SK-N-SH (cell line): ENCODE measurements at regions not wholly inside any gene's neighbourhood (a gene's known extent, or its start where the extent isn't known, plus 50 kb on each side); places are given as distances from the start of the nearest gene placed in this dataset.

Experiments used
- CTCF ChIA-PET: fragments of 300-600, 350-600 bp; formaldehyde crosslinking; extraction: SDS; loops from one replicate; lab custom pipeline; 2021; lab: Yijun Ruan, JAX
- POLR2A ChIA-PET: fragments of 350-600 bp; sonication (Branson Sonifier 250); formaldehyde crosslinking; extraction: SDS; loops from one replicate; lab custom pipeline; 2020; ENCODE audit warnings: antibody characterized with exemption, inconsistent platforms; lab: Yijun Ruan, JAX
- DNase-seq: peaks from one replicate; pipeline ENCODE4 v3.0.0; 2012
- H2AFZ ChIP-seq: fragments of 200-600 bp; sonication (generic); 2 replicates; pipeline ENCODE4 v1.8.1; 2016; ENCODE audit warnings: antibody characterized with exemption, mild to moderate bottlenecking, low read depth
- H3F3A ChIP-seq: fragments of 200-600 bp; sonication (generic); replicated peaks from 2 replicates; pipeline ENCODE3; 2016; ENCODE audit warnings: antibody characterized with exemption, mild to moderate bottlenecking; ENCODE audit not compliant: insufficient read depth
- H3K27ac ChIP-seq, 2 experiments: fragments of 200-500 bp in 1 of 2; fragments of 200-600 bp in 1 of 2; sonication (Bioruptor generic) in 1 of 2; sonication (generic), shearing (Covaris generic) in 1 of 2; 2 replicates each; pipeline versions ENCODE4 v1.5.1 to v1.6.1; 2014 to 2016; ENCODE audit warnings: low read depth in 2 of 2, inconsistent platforms in 1 of 2, low read length in 1 of 2, mild to moderate bottlenecking in 1 of 2, mixed read lengths in 1 of 2
- H3K27me3 ChIP-seq: fragments of 200-600 bp; sonication (generic), shearing (Covaris generic); 2 replicates; pipeline ENCODE4 v1.6.1; 2016; ENCODE audit warnings: mixed run types; ENCODE audit not compliant: insufficient read depth
- H3K36me3 ChIP-seq, 2 experiments: fragments of 200-500 bp in 1 of 2; fragments of 200-600 bp in 1 of 2; sonication (Bioruptor generic) in 1 of 2; sonication (generic) in 1 of 2; replicated peaks in 1 of 2; 2 replicates each; pipeline versions ENCODE3 to v1.5.1; 2014 to 2016; ENCODE audit warnings: low read length in 1 of 2, mild to moderate bottlenecking in 1 of 2; ENCODE audit not compliant: insufficient read depth in 2 of 2, control insufficient read depth in 1 of 2
- H3K4me1 ChIP-seq, 2 experiments: fragments of 200-500 bp in 1 of 2; fragments of 200-600 bp in 1 of 2; sonication (Bioruptor generic) in 1 of 2; sonication (generic), shearing (Covaris generic) in 1 of 2; 2 replicates each; pipeline versions ENCODE4 v1.5.1 to v1.6.1; 2014 to 2016; ENCODE audit warnings: low read depth in 1 of 2, low read length in 1 of 2, mixed run types in 1 of 2; ENCODE audit not compliant: insufficient read depth in 2 of 2, control insufficient read depth in 1 of 2
- H3K4me2 ChIP-seq: fragments of 200-600 bp; sonication (generic), shearing (Covaris generic); 2 replicates; pipeline ENCODE4 v1.6.1; 2017; ENCODE audit warnings: mixed run types
- H3K4me3 ChIP-seq, 2 experiments: fragments of 200-500 bp in 1 of 2; fragments of 200-600 bp in 1 of 2; sonication (Bioruptor generic) in 1 of 2; sonication (generic), shearing (Covaris generic) in 1 of 2; 2 replicates each; pipeline versions ENCODE4 v1.5.1 to v1.8.1; 2014 to 2016; ENCODE audit warnings: low read depth in 2 of 2, inconsistent platforms in 1 of 2, low read length in 1 of 2, mild to moderate bottlenecking in 1 of 2, mixed read lengths in 1 of 2, moderate library complexity in 1 of 2
- H3K79me2 ChIP-seq: fragments of 200-600 bp; sonication (generic); 2 replicates; pipeline ENCODE4 v1.8.1; 2017; ENCODE audit warnings: mild to moderate bottlenecking; ENCODE audit not compliant: insufficient read depth
- H3K9ac ChIP-seq: fragments of 200-600 bp; sonication (generic); 2 replicates; pipeline ENCODE4 v1.6.1; 2017; ENCODE audit warnings: mixed run types
- H3K9me2 ChIP-seq: fragments of 200-600 bp; sonication (generic); 2 replicates; pipeline ENCODE4 v1.6.1; 2017; ENCODE audit warnings: mixed run types
- H3K9me3 ChIP-seq: fragments of 200-600 bp; sonication (generic); 2 replicates; pipeline ENCODE4 v1.6.1; 2017; ENCODE audit warnings: mixed run types, mild to moderate bottlenecking, moderate library complexity
- H4K20me1 ChIP-seq: fragments of 200-600 bp; sonication (generic); 2 replicates; pipeline ENCODE4 v1.6.1; 2017; ENCODE audit warnings: mild to moderate bottlenecking, mixed run types; ENCODE audit not compliant: insufficient read depth
- ELF1 ChIP-seq: IDR thresholded peaks from 2 replicates; pipeline ENCODE4 v1.4.0; 2012
- EZH2phosphoT487 ChIP-seq: fragments of 200-600 bp; sonication (generic); IDR thresholded peaks from 2 replicates; pipeline ENCODE4 v1.6.1; 2017; ENCODE audit warnings: low read depth, mixed run types, mild to moderate bottlenecking, antibody characterized with exemption, moderate library complexity, borderline replicate concordance
- FOSL2 ChIP-seq: IDR thresholded peaks from 2 replicates; pipeline ENCODE4 v1.4.0; 2012; ENCODE audit warnings: low read depth, mild to moderate bottlenecking, moderate library complexity, borderline replicate concordance
- FOXM1 ChIP-seq: IDR thresholded peaks from 2 replicates; pipeline ENCODE4 v1.4.0; 2012; ENCODE audit warnings: low read depth, mild to moderate bottlenecking
- JUND ChIP-seq: IDR thresholded peaks from 2 replicates; pipeline ENCODE4 v1.4.0; 2012
- MEF2A ChIP-seq: IDR thresholded peaks from 2 replicates; pipeline ENCODE4 v1.4.0; 2012; ENCODE audit warnings: low read depth, borderline replicate concordance
- NRF1 ChIP-seq: IDR thresholded peaks from 2 replicates; pipeline ENCODE4 v1.6.1; 2012; ENCODE audit warnings: low read depth, mild to moderate bottlenecking, low read length
- RCOR1 ChIP-seq: fragments of 150-350 bp; IDR thresholded peaks from 2 replicates; pipeline ENCODE4 v1.6.1; 2017; ENCODE audit warnings: antibody characterized with exemption, low read length
- RFX5 ChIP-seq: IDR thresholded peaks from 2 replicates; pipeline ENCODE4 v1.6.1; 2012; ENCODE audit warnings: mild to moderate bottlenecking, improper control_type of control experiment, low read length
- RXRA ChIP-seq: IDR thresholded peaks from 2 replicates; pipeline ENCODE4 v1.4.0; 2012; ENCODE audit warnings: low read depth, mild to moderate bottlenecking, borderline replicate concordance
- SIN3A ChIP-seq: IDR thresholded peaks from 2 replicates; pipeline ENCODE4 v1.6.1; 2012; ENCODE audit warnings: low read depth, mild to moderate bottlenecking, low read length, moderate library complexity, borderline replicate concordance
- TAF1 ChIP-seq: IDR thresholded peaks from 2 replicates; pipeline ENCODE4 v1.6.1; 2012; ENCODE audit warnings: low read depth, mild to moderate bottlenecking, low read length, moderate library complexity, borderline replicate concordance
- WGBS: methylation state at CpG from one replicate; pipeline ENCODE4 v1.1.6; 2017; ENCODE audit warnings: low lambda C conversion rate; 5-methylcytosine and 5-hydroxymethylcytosine counted together
- TF ChIP-seq, protein P1 (sequence below): fragments of 200-600 bp; sonication (generic); IDR thresholded peaks from 2 replicates; pipeline ENCODE4 v1.6.1; 2017; ENCODE audit warnings: antibody characterized with exemption, mild to moderate bottlenecking, moderate library complexity
- TF ChIP-seq, protein P2 (sequence below): fragments of 150-350 bp; IDR thresholded peaks from 2 replicates; pipeline ENCODE4 v1.6.1; 2017; ENCODE audit warnings: antibody characterized with exemption, low read length, low read depth, borderline replicate concordance
- TF ChIP-seq, protein P3 (sequence below): IDR thresholded peaks from 2 replicates; pipeline ENCODE4; 2012
- TF ChIP-seq, protein P4 (sequence below): IDR thresholded peaks from 2 replicates; pipeline ENCODE4 v1.4.0; 2012; ENCODE audit warnings: low read depth
- TF ChIP-seq, protein P5 (sequence below): fragments of 150-350 bp; IDR thresholded peaks from 2 replicates; pipeline ENCODE4 v1.6.1; 2016; ENCODE audit warnings: mild to moderate bottlenecking, low read depth, low read length
- TF ChIP-seq, protein P6 (sequence below): IDR thresholded peaks from 2 replicates; pipeline ENCODE4 v1.4.0; 2012; ENCODE audit warnings: low read depth, borderline replicate concordance

DNA sequence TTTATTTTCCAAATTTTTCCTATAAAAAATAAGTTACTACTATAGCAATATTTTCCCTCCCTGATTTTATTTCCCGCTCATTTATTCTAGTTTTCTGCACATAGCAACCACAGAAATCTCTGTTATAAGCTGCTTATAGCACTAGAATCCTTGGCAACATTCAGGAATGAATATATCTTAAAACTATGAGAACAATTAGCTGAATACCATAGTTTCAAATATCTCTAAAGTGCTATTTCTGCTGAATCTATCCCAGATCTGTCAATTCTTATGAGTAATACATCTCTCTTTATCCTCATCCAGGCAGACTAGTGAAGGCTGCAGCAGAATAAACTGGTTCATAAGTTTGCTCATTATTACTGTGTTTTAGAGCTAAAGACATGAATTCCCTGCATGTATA is 622.9 kb upstream of the DIPK2B start:
- TF ChIP-seq RCOR1 (no peak), MEF2A (0 out of 2 replicates have a peak, but pooled peaks have one; percentile 22), FOSL2 (0 out of 2 replicates have a peak, but pooled peaks have one; percentile 22), TAF1 (no peak), RFX5 (no peak), NRF1 (no peak), FOXM1 (no peak), JUND (no peak)
- TF ChIP-seq, protein P1, sequence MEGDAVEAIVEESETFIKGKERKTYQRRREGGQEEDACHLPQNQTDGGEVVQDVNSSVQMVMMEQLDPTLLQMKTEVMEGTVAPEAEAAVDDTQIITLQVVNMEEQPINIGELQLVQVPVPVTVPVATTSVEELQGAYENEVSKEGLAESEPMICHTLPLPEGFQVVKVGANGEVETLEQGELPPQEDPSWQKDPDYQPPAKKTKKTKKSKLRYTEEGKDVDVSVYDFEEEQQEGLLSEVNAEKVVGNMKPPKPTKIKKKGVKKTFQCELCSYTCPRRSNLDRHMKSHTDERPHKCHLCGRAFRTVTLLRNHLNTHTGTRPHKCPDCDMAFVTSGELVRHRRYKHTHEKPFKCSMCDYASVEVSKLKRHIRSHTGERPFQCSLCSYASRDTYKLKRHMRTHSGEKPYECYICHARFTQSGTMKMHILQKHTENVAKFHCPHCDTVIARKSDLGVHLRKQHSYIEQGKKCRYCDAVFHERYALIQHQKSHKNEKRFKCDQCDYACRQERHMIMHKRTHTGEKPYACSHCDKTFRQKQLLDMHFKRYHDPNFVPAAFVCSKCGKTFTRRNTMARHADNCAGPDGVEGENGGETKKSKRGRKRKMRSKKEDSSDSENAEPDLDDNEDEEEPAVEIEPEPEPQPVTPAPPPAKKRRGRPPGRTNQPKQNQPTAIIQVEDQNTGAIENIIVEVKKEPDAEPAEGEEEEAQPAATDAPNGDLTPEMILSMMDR, result no peak
- TF ChIP-seq, protein P2, sequence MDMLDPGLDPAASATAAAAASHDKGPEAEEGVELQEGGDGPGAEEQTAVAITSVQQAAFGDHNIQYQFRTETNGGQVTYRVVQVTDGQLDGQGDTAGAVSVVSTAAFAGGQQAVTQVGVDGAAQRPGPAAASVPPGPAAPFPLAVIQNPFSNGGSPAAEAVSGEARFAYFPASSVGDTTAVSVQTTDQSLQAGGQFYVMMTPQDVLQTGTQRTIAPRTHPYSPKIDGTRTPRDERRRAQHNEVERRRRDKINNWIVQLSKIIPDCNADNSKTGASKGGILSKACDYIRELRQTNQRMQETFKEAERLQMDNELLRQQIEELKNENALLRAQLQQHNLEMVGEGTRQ, result no peak
- TF ChIP-seq, protein P3, sequence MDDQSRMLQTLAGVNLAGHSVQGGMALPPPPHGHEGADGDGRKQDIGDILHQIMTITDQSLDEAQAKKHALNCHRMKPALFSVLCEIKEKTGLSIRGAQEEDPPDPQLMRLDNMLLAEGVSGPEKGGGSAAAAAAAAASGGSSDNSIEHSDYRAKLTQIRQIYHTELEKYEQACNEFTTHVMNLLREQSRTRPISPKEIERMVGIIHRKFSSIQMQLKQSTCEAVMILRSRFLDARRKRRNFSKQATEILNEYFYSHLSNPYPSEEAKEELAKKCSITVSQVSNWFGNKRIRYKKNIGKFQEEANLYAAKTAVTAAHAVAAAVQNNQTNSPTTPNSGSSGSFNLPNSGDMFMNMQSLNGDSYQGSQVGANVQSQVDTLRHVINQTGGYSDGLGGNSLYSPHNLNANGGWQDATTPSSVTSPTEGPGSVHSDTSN, result peak; percentile 18; the same call in 1 of the 2 replicates
- TF ChIP-seq, protein P4, sequence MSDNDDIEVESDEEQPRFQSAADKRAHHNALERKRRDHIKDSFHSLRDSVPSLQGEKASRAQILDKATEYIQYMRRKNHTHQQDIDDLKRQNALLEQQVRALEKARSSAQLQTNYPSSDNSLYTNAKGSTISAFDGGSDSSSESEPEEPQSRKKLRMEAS, result no peak
- H3F3A ChIP-seq, result peaks cover 25% of the 10 kb centered on the region

DNA sequence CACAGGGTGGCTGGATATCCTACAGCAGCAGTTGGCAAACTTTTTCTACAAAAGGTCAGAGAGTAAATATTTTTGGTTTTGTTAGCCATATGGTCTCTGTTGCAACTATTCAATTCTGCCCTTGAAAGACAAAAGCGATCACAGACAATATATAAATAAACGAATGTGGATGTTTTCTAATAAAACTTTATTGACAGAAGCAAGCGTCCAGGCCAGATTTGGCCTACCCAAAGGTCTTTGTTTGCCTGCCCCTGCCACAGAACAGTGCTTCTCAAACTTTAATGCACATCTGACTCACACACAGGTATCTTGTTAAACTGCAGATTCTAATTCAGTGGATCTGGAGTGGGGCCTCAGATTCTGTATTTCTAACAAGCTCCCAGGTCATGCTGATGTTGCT is 621.4 kb upstream of the DIPK2B start:
- ChIA-PET POLR2A (no interaction called here), CTCF (no interaction called here)
- 46% methylated on average over 3 of the region's 3 CpGs for WGBS
- no peak overlapping the region for H3K9ac ChIP-seq
- no peaks in the 10 kb centered on the region for H4K20me1 ChIP-seq
- no peaks in the 10 kb centered on the region for H3K9me2 ChIP-seq
- peaks cover 80% of the 10 kb centered on the region for H3K79me2 ChIP-seq
- H3K4me1 ChIP-seq, result peaks cover 0 to 9% of the 10 kb centered on the region in 2 experiments; a peak in 1 of 4 replicates
- H3K9me3 ChIP-seq, result 0 out of 2 replicates have a peak, but pooled peaks cover 3% of the 10 kb centered on the region
- H3K4me2 ChIP-seq, result no peak overlapping the region
- H3K27me3 ChIP-seq, result no peaks in the 10 kb centered on the region
- H3K27ac ChIP-seq, result no peak overlapping the region
- DNase-seq, result no peak
- no peak overlapping the region for H2AFZ ChIP-seq
- H3F3A ChIP-seq, result peaks cover 25% of the 10 kb centered on the region
- H3K36me3 ChIP-seq, result peaks cover 0 to 30% of the 10 kb centered on the region in 2 experiments
- H3K4me3 ChIP-seq, result no peak overlapping the region
- TF ChIP-seq EZH2phosphoT487 (no peak), TAF1 (no peak), MEF2A (no peak), ELF1 (no peak), SIN3A (no peak), RXRA (no peak), JUND (no peak)
- TF ChIP-seq, protein P5, sequence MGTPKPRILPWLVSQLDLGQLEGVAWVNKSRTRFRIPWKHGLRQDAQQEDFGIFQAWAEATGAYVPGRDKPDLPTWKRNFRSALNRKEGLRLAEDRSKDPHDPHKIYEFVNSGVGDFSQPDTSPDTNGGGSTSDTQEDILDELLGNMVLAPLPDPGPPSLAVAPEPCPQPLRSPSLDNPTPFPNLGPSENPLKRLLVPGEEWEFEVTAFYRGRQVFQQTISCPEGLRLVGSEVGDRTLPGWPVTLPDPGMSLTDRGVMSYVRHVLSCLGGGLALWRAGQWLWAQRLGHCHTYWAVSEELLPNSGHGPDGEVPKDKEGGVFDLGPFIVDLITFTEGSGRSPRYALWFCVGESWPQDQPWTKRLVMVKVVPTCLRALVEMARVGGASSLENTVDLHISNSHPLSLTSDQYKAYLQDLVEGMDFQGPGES, result no peak
- TF ChIP-seq, protein P6, sequence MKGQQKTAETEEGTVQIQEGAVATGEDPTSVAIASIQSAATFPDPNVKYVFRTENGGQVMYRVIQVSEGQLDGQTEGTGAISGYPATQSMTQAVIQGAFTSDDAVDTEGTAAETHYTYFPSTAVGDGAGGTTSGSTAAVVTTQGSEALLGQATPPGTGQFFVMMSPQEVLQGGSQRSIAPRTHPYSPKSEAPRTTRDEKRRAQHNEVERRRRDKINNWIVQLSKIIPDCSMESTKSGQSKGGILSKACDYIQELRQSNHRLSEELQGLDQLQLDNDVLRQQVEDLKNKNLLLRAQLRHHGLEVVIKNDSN, result no peak
- TF ChIP-seq, protein P2, result no peak
- TF ChIP-seq, protein P4, result no peak

More for the DNA sequence above, 622.9 kb upstream of the DIPK2B start:
- Histone ChIP-seq H4K20me1 (no peaks in the 10 kb centered on the region), H3K36me3 (peaks cover 0 to 22% of the 10 kb centered on the region in 2 experiments), H3K79me2 (peaks cover 79% of the 10 kb centered on the region), H3K27me3 (no peaks in the 10 kb centered on the region), H3K4me2 (no peak overlapping the region), H3K4me1 (peaks cover 0 to 9% of the 10 kb centered on the region in 2 experiments; a peak in 1 of 4 replicates), H2AFZ (no peak overlapping the region), H3K9me3 (0 out of 2 replicates have a peak, but pooled peaks cover 3% of the 10 kb centered on the region), H3K9ac (no peak overlapping the region; the same call in 1 of the 2 replicates), H3K27ac (peak overlapping the region in 1 of 2 experiments; percentile 74; a peak in 2 of 4 replicates), H3K9me2 (no peaks in the 10 kb centered on the region), H3K4me3 (no peak overlapping the region)
- WGBS, result 41% methylated on average over 1 of the region's 1 CpG
- POLR2A ChIA-PET, result no interaction called here
- DNase-seq, result no peak
- CTCF ChIA-PET, result interaction anchor here (1.4 kb wide), 1 partner anchor 586 kb away, joined by 4 read pairs; no protein-coding TSS in a partner anchor
